B cell (primary cell): ENCODE measurements at regions not wholly inside any gene's neighbourhood (a gene's known extent, or its start where the extent isn't known, plus 50 kb on each side); places are given as distances from the start of the nearest gene placed in this dataset.

Experiments
- ATAC-seq: fragments of 200-7000 bp; cut with Tn5 transposase; one replicate; pipeline ENCODE4 v1.10.0; 2021; ENCODE audit warnings: low read depth, mild to moderate bottlenecking, moderate number of reproducible peaks, moderate library complexity
- CTCF ChIA-PET: fragments of 350-600 bp; sonication (Branson Sonifier 250); formaldehyde crosslinking; loops from one replicate; lab custom pipeline; 2021; ENCODE audit warnings: antibody characterized with exemption, inconsistent platforms; lab: Charles Lee
- POLR2A ChIA-PET: fragments of 350-600 bp; sonication (Branson Sonifier 250); formaldehyde crosslinking; loops from one replicate; lab custom pipeline; 2021; ENCODE audit warnings: antibody characterized with exemption; lab: Charles Lee
- DNase-seq: peaks from one replicate; pipeline ENCODE4 v3.0.0; 2013
- H2AFZ ChIP-seq: 2 replicates; pipeline ENCODE4 v1.6.1; 2012; ENCODE audit warnings: mild to moderate bottlenecking, low read depth, low read length; ENCODE audit not compliant: insufficient read depth, poor library complexity, severe bottlenecking
- H3K27ac ChIP-seq, 2 donors: 1 replicate in 1 of 2; 2 replicates in 1 of 2; pipeline ENCODE4 v1.5.1; 2012 to 2013; ENCODE audit warnings: low read length in 2 of 2, mild to moderate bottlenecking in 2 of 2, moderate library complexity in 1 of 2
- H3K27me3 ChIP-seq, 4 experiments: fragments of 200-600 bp in 1 of 4; sonication (generic) in 1 of 4; replicated peaks in 1 of 4; 1 replicate in 2 of 4; 2 replicates in 2 of 4; pipeline versions ENCODE4 v1.6.1 to v1.7.0; 2013 to 2016; ENCODE audit warnings: low read length in 3 of 4, mild to moderate bottlenecking in 2 of 4, mixed read lengths in 1 of 4, moderate library complexity in 1 of 4; ENCODE audit not compliant: insufficient read depth in 4 of 4, control insufficient read depth in 3 of 4; ENCODE audit errors: control extremely low read depth in 1 of 4
- H3K36me3 ChIP-seq, 2 experiments: replicated peaks in 1 of 2; 1 replicate in 1 of 2; 2 replicates in 1 of 2; pipeline versions ENCODE4 v1.6.1 to v1.7.1; 2013; ENCODE audit warnings: low read length in 1 of 2; ENCODE audit not compliant: insufficient read depth in 2 of 2, control insufficient read depth in 1 of 2; ENCODE audit errors: control extremely low read depth in 1 of 2, extremely low read depth in 1 of 2
- H3K4me1 ChIP-seq, 2 donors: fragments of 200-600 bp in 1 of 2; sonication (generic) in 1 of 2; 1 replicate in 1 of 2; 2 replicates in 1 of 2; pipeline versions ENCODE4 v1.5.1 to v1.6.1; 2013 to 2017; ENCODE audit warnings: low read length in 2 of 2; ENCODE audit not compliant: control insufficient read depth in 2 of 2, insufficient read depth in 2 of 2
- H3K4me2 ChIP-seq: replicated peaks from 2 replicates; pipeline ENCODE3; 2012; ENCODE audit warnings: mild to moderate bottlenecking, low read depth, low read length; ENCODE audit not compliant: poor library complexity, severe bottlenecking
- H3K4me3 ChIP-seq, 5 experiments: fragments of 200-600 bp in 1 of 5; sonication (generic) in 1 of 5; 1 replicate in 3 of 5; 2 replicates in 2 of 5; pipeline versions ENCODE4 v1.5.1 to v1.7.0; 2011 to 2016; ENCODE audit warnings: low read length in 4 of 5, mild to moderate bottlenecking in 4 of 5, low read depth in 2 of 5, control low read depth in 1 of 5, moderate library complexity in 1 of 5; ENCODE audit not compliant: insufficient read depth in 1 of 5; ENCODE audit errors: control extremely low read depth in 1 of 5, extremely low read depth in 1 of 5
- H3K79me2 ChIP-seq: fragments of 200-600 bp; sonication (generic); one replicate; pipeline ENCODE4 v1.6.0; 2016; ENCODE audit warnings: low read length; ENCODE audit not compliant: control insufficient read depth, insufficient read depth
- H3K9ac ChIP-seq: fragments of 200-600 bp; sonication (generic); 2 replicates; pipeline ENCODE4 v1.6.1; 2017; ENCODE audit warnings: mild to moderate bottlenecking, low read length, moderate library complexity
- H3K9me3 ChIP-seq, 3 donors: one replicate each; pipeline versions ENCODE4 v1.6.1 to v1.7.1; 2013; ENCODE audit warnings: low read length in 2 of 3; ENCODE audit not compliant: control insufficient read depth in 2 of 3, insufficient read depth in 1 of 3; ENCODE audit errors: control extremely low read depth in 1 of 3
- H4K20me1 ChIP-seq: 2 replicates; pipeline ENCODE4 v1.6.0; 2012; ENCODE audit warnings: mild to moderate bottlenecking, low read length; ENCODE audit not compliant: insufficient read depth, control insufficient read depth, poor library complexity, severe bottlenecking
- H3K27ac Mint-ChIP-seq: one replicate; pipeline ENCODE4 v1.8.0; 2021; ENCODE audit warnings: mixed read lengths
- H3K27me3 Mint-ChIP-seq: one replicate; pipeline ENCODE4 v1.8.0; 2021; ENCODE audit warnings: mixed read lengths
- H3K4me1 Mint-ChIP-seq: one replicate; pipeline ENCODE4 v1.8.0; 2021; ENCODE audit warnings: mixed read lengths
- H3K4me3 Mint-ChIP-seq: one replicate; pipeline ENCODE4 v1.8.0; 2021; ENCODE audit warnings: mixed read lengths
- H3K9me3 Mint-ChIP-seq: one replicate; pipeline ENCODE4 v1.8.0; 2022; ENCODE audit warnings: mixed read lengths; ENCODE audit not compliant: insufficient read depth
- CTCF ChIP-seq: fragments of 200-600 bp; IDR thresholded peaks from one replicate; pipeline ENCODE4 v1.8.0; 2022; ENCODE audit warnings: antibody characterized with exemption, mild to moderate bottlenecking
- EZH2 ChIP-seq: IDR thresholded peaks from 2 replicates; pipeline ENCODE4 v1.6.1; 2012; ENCODE audit warnings: borderline replicate concordance, low read depth, mild to moderate bottlenecking, moderate library complexity, low read length; ENCODE audit not compliant: insufficient read depth, poor library complexity, severe bottlenecking
- WGBS: methylation state at CpG from one replicate; pipeline ENCODE4 v1.1.5; 2013; ENCODE audit warnings: missing lambda C conversion rate; ENCODE audit not compliant: insufficient coverage; 5-methylcytosine and 5-hydroxymethylcytosine counted together
- intact Hi-C: fragments of 100-400 bp; cut with micrococcal nuclease; formaldehyde crosslinking; loops from one replicate; pipeline ENCODE4 v1.10.0; 2022

- POLR2A ChIA-PET, result no interaction called here
- Histone ChIP-seq H3K4me2 (no peak overlapping the region), H2AFZ (no peak overlapping the region)
Observed at GRCh38 chr10:9994131-9994530, 1023.5 kb upstream of the CELF2 start.

GRCh38 chr10:9999627-10000026 lies 1018.0 kb upstream of the CELF2 start:
- Histone ChIP-seq H3K4me2 (no peak overlapping the region), H3K27ac (no peak overlapping the region), H3K9me3 (no peaks in the 10 kb centered on the region), H3K79me2 (no peaks in the 10 kb centered on the region), H3K36me3 (no peaks in the 10 kb centered on the region), H3K4me3 (no peak overlapping the region), H2AFZ (no peak overlapping the region), H3K27me3 (no peaks in the 10 kb centered on the region), H4K20me1 (no peaks in the 10 kb centered on the region), H3K4me1 (no peaks in the 10 kb centered on the region), H3K9ac (no peak overlapping the region)
- TF ChIP-seq EZH2, result no peak
- TF ChIP-seq CTCF, result no peak
- intact Hi-C loops, result no loop called here
- ATAC-seq (no peak), DNase-seq (no peak)
- Mint-ChIP-seq H3K9me3 (no peaks in the 10 kb centered on the region), H3K4me3 (no peak overlapping the region), H3K27me3 (no peaks in the 10 kb centered on the region), H3K4me1 (no peaks in the 10 kb centered on the region), H3K27ac (no peak overlapping the region)
- ChIA-PET CTCF (no interaction called here), POLR2A (no interaction called here)
- WGBS, result 90% methylated on average over 4 of the region's 5 CpGs

More at GRCh38 chr10:9994131-9994530, 1023.5 kb upstream of the CELF2 start:
- no peak overlapping the region for H3K27ac Mint-ChIP-seq
- H4K20me1 ChIP-seq, result no peaks in the 10 kb centered on the region
- CTCF ChIA-PET, result no interaction called here
- intact Hi-C loops, result no loop called here
- WGBS, result no CpG with 5 or more reads among the region's 3 CpGs
- no peaks in the 10 kb centered on the region for H3K4me1 ChIP-seq
- H3K4me1 Mint-ChIP-seq, result no peaks in the 10 kb centered on the region
- ATAC-seq (no peak), DNase-seq (no peak)
- H3K4me3 Mint-ChIP-seq, result no peak overlapping the region
- H3K27me3 Mint-ChIP-seq, result no peaks in the 10 kb centered on the region
- H3K9me3 Mint-ChIP-seq, result no peaks in the 10 kb centered on the region
- H3K79me2 ChIP-seq, result no peaks in the 10 kb centered on the region
- no peaks in the 10 kb centered on the region for H3K36me3 ChIP-seq
- H3K27me3 ChIP-seq, result no peaks in the 10 kb centered on the region
- H3K9me3 ChIP-seq, result no peaks in the 10 kb centered on the region
- no peak for TF ChIP-seq CTCF
- no peak for TF ChIP-seq EZH2
- no peak overlapping the region for H3K9ac ChIP-seq
- no peak overlapping the region for H3K27ac ChIP-seq
- no peak overlapping the region for H3K4me3 ChIP-seq
